Esophagus squamous epithelium (tissue), 4 donors: ENCODE measurements at regions not wholly inside any gene's neighbourhood (a gene's known extent, or its start where the extent isn't known, plus 50 kb on each side); places are given as distances from the start of the nearest gene placed in this dataset.

Experiments
- CTCF ChIP-seq, 6 experiments: fragments of 450-650 bp in 4 of 6; fragments of 200-600 bp in 2 of 6; sonication (generic) in 2 of 6; IDR thresholded peaks; one replicate each; pipeline ENCODE4 v1.5.1; 2016 to 2019; ENCODE audit warnings: antibody characterized with exemption in 6 of 6, mild to moderate bottlenecking in 4 of 6, moderate library complexity in 4 of 6
- POLR2A ChIP-seq, 4 donors: fragments of 450-650 bp; IDR thresholded peaks; one replicate each; pipeline ENCODE4 v1.6.1; 2017; ENCODE audit warnings: antibody characterized with exemption in 4 of 4, mild to moderate bottlenecking in 4 of 4, moderate library complexity in 3 of 4

DNA sequence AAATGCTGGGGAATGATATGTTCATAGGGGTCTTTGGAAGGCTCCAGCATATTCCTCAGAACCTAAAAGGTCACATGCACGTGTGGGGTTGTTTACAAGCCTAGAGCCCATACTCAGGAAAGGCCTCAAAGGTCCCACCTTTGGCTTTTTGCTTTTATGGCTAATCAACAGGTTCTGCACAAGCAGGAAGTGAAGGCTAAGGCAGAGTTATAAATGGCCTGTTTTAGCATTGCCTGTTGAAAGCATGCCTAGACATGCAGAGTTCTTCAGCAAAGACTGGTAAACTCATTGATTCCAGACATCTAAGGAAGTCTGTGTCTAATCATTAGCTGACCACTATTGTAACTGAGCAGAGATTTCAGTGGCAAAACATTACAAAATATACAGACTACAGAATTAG is 198.3 kb downstream of the KCNRG start:
- TF ChIP-seq CTCF (IDR thresholded peaks at IDR 0.05) (no peak), POLR2A (IDR thresholded peaks at IDR 0.05) (no peak)
